Esophagus squamous epithelium (tissue), 5 donors: ENCODE measurements at regions not wholly inside any gene's neighbourhood (a gene's known extent, or its start where the extent isn't known, plus 50 kb on each side); places are given as distances from the start of the nearest gene placed in this dataset.

Experiments used
- DNase-seq: peaks from one replicate; lab custom pipeline; 2025; lab: John Stamatoyannopoulos, UW
- H3K27ac ChIP-seq, 4 donors: fragments of 200-600 bp; sonication (generic); one replicate each; pipeline ENCODE4 v1.5.1; 2016 to 2019; ENCODE audit warnings: mild to moderate bottlenecking in 1 of 4
- H3K27me3 ChIP-seq, 4 donors: fragments of 200-600 bp; sonication (generic); 1 replicate in 3 of 4; 2 replicates in 1 of 4; pipeline versions ENCODE4 v1.5.1 to v1.6.0; 2017 to 2021; ENCODE audit warnings: antibody characterized with exemption in 1 of 4
- H3K36me3 ChIP-seq, 3 donors: fragments of 200-600 bp; sonication (generic); one replicate each; pipeline ENCODE4 v1.5.1; 2016 to 2019
- H3K4me1 ChIP-seq, 3 donors: fragments of 200-600 bp; sonication (generic); one replicate each; pipeline ENCODE4 v1.5.1; 2017 to 2019
- H3K4me3 ChIP-seq, 4 donors: fragments of 200-600 bp; sonication (generic); 1 replicate in 3 of 4; 2 replicates in 1 of 4; pipeline ENCODE4 v1.5.1; 2016 to 2019; ENCODE audit warnings: mild to moderate bottlenecking in 2 of 4, moderate library complexity in 1 of 4
- H3K9me3 ChIP-seq, 3 donors: fragments of 200-600 bp; sonication (generic); one replicate each; pipeline ENCODE4 v1.5.1; 2016 to 2019
- CTCF ChIP-seq, 6 experiments: fragments of 450-650 bp in 4 of 6; fragments of 200-600 bp in 2 of 6; sonication (generic) in 2 of 6; IDR thresholded peaks; one replicate each; pipeline ENCODE4 v1.5.1; 2016 to 2019; ENCODE audit warnings: antibody characterized with exemption in 6 of 6, mild to moderate bottlenecking in 4 of 6, moderate library complexity in 4 of 6
- POLR2A ChIP-seq, 4 donors: fragments of 450-650 bp; IDR thresholded peaks; one replicate each; pipeline ENCODE4 v1.6.1; 2017; ENCODE audit warnings: antibody characterized with exemption in 4 of 4, mild to moderate bottlenecking in 4 of 4, moderate library complexity in 3 of 4
- WGBS, 2 donors: methylation state at CpG; one replicate each; pipeline ENCODE4 v1.1.5; 2018; 5-methylcytosine and 5-hydroxymethylcytosine counted together
- intact Hi-C: fragments of 100-400 bp; cut with DNase I; formaldehyde crosslinking; loops from one replicate; pipeline ENCODE4 v1.15.0; 2022
- donor health status: DM: yes; HTN: yes; CAD: no.

GRCh38 chr19:34096020-34096915 lies 76.0 kb upstream of the LSM14A start:
- Histone ChIP-seq H3K27me3 (peaks cover 0 to 12% (median 0%) of the 10 kb centered on the region in 4 donors), H3K36me3 (no peaks in the 10 kb centered on the region), H3K27ac (no peak overlapping the region), H3K4me3 (no peak overlapping the region), H3K9me3 (no peaks in the 10 kb centered on the region), H3K4me1 (peaks cover 0 to 3% (median 0%) of the 10 kb centered on the region in 3 donors)
- WGBS, 2 donors, result 16 to 26% methylated on average over 14 of the region's 14 CpGs
- no peak for DNase-seq
- TF ChIP-seq CTCF (IDR thresholded peaks at IDR 0.05) (peak; percentile 46 to 81 (median 60)), POLR2A (IDR thresholded peaks at IDR 0.05) (no peak)
- intact Hi-C loops, result loop anchor here (2.0 kb wide), 1 partner anchor 317 kb away; no protein-coding TSS in a partner anchor

- WGBS, 2 donors, result 35 to 42% methylated on average over 5 of the region's 5 CpGs
- no peaks in the 10 kb centered on the region for H3K4me1 ChIP-seq
- DNase-seq, result no peak
- H3K27ac ChIP-seq, result no peak overlapping the region
- TF ChIP-seq POLR2A (IDR thresholded peaks at IDR 0.05), result no peak
- TF ChIP-seq CTCF (IDR thresholded peaks at IDR 0.05), result no peak
- no peaks in the 10 kb centered on the region for H3K9me3 ChIP-seq
- peaks cover 0 to 3% (median 0%) of the 10 kb centered on the region in 4 donors for H3K27me3 ChIP-seq
- intact Hi-C loops, result no loop called here
- no peaks in the 10 kb centered on the region for H3K36me3 ChIP-seq
- H3K4me3 ChIP-seq, result no peak overlapping the region
These were observed 68.2 kb upstream of the LSM14A start for GRCh38 chr19:34104096-34104495.

- Histone ChIP-seq H3K27me3 (peaks cover 0 to 5% (median 0%) of the 10 kb centered on the region in 4 donors), H3K27ac (no peak overlapping the region), H3K4me1 (no peaks in the 10 kb centered on the region), H3K9me3 (no peaks in the 10 kb centered on the region), H3K4me3 (no peak overlapping the region), H3K36me3 (no peaks in the 10 kb centered on the region)
- intact Hi-C loops, result no loop called here
- no peak for DNase-seq
- 35 to 41% methylated on average over 5 of the region's 5 CpGs for WGBS, 2 donors
- TF ChIP-seq CTCF (IDR thresholded peaks at IDR 0.05), result no peak
- TF ChIP-seq POLR2A (IDR thresholded peaks at IDR 0.05), result no peak
These were observed 67.7 kb upstream of the LSM14A start for GRCh38 chr19:34104557-34104956.

GRCh38 chr19:34109596-34109995 lies 62.7 kb upstream of the LSM14A start:
- H3K9me3 ChIP-seq, result no peaks in the 10 kb centered on the region
- H3K4me1 ChIP-seq, result no peaks in the 10 kb centered on the region
- no peaks in the 10 kb centered on the region for H3K36me3 ChIP-seq
- DNase-seq, result no peak
- H3K4me3 ChIP-seq, result no peak overlapping the region
- peaks cover 0 to 13% (median 0%) of the 10 kb centered on the region in 4 donors for H3K27me3 ChIP-seq
- intact Hi-C loops, result no loop called here
- no peak for TF ChIP-seq POLR2A (IDR thresholded peaks at IDR 0.05)
- no peak for TF ChIP-seq CTCF (IDR thresholded peaks at IDR 0.05)
- 30 to 47% methylated on average over 3 of the region's 3 CpGs for WGBS, 2 donors
- no peak overlapping the region for H3K27ac ChIP-seq
